Thoracic aorta (tissue), 2 donors: ENCODE measurements at regions not wholly inside any gene's neighbourhood (a gene's known extent, or its start where the extent isn't known, plus 50 kb on each side); places are given as distances from the start of the nearest gene placed in this dataset.

Experiments used
- ATAC-seq: fragments of 150-250 bp; one replicate; pipeline ENCODE4 v1.8.0; 2017; ENCODE audit warnings: low read depth; ENCODE audit not compliant: insufficient number of reproducible peaks, low FRiP score
- DNase-seq: peaks from one replicate; pipeline ENCODE4 v3.0.0-alpha.2; 2020; ENCODE audit warnings: low spot score
- H3K27ac ChIP-seq, 2 donors: fragments of 200-600 bp; sonication (generic); 1 replicate in 1 of 2; 2 replicates in 1 of 2; pipeline ENCODE4 v1.5.1; 2016; ENCODE audit warnings: mild to moderate bottlenecking in 2 of 2, moderate library complexity in 2 of 2
- H3K27me3 ChIP-seq: fragments of 200-600 bp; sonication (generic); replicated peaks from 2 replicates; pipeline ENCODE4 v1.6.0; 2016; ENCODE audit warnings: mild to moderate bottlenecking; ENCODE audit not compliant: insufficient read depth
- H3K36me3 ChIP-seq: fragments of 200-600 bp; sonication (generic); one replicate; pipeline ENCODE4 v1.5.1; 2016
- H3K4me1 ChIP-seq, 2 donors: fragments of 200-600 bp; sonication (generic); 1 replicate in 1 of 2; 2 replicates in 1 of 2; pipeline versions ENCODE4 v1.5.1 to v1.6.0; 2016; ENCODE audit warnings: low read depth in 2 of 2, mild to moderate bottlenecking in 1 of 2; ENCODE audit not compliant: control insufficient read depth in 1 of 2
- H3K4me3 ChIP-seq: fragments of 200-600 bp; sonication (generic); 2 replicates; pipeline ENCODE4 v1.5.1; 2016; ENCODE audit warnings: mild to moderate bottlenecking
- H3K9me3 ChIP-seq: fragments of 200-600 bp; sonication (generic); 2 replicates; pipeline ENCODE4 v1.5.1; 2016
- TF ChIP-seq, protein P1 (sequence below): fragments of 200-600 bp; sonication (generic); IDR thresholded peaks from one replicate; pipeline ENCODE4 v1.5.1; 2019; ENCODE audit warnings: antibody characterized with exemption

DNA sequence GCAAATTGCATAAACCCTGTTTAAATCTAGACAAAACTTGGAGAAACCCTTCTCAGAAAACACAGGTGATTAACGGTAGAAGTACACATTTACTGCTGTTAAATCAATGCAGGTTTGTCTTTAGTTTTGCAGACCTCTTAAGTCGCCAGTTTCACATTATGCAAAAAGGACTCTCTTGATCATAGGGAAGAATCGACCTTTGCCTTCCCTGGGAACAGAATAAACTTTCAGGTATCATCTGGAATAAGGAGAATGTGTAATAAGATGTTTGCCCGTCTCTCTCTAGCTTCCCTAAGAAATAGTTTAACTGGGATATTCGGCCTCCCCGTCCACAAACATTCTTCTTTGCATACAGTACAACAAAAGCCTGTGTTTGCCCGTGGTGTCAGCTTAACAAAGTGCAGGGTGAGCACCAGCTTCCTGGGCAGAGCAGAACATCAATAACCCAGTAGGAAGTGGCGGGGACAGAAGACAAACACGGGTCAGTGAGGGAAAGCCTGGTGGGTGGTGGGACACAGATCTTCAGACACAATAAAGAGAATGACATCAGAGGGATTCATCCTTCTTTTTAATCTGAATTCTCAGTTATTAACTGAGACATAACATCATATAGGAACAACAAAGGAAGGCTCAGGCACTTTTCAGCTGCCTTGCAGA is 1077.7 kb upstream of the SLC10A2 start:
- H3K36me3 ChIP-seq = no peaks in the 10 kb centered on the region
- H3K27ac ChIP-seq = no peak overlapping the region
- H3K4me1 ChIP-seq = no peaks in the 10 kb centered on the region
- DNase-seq = no peak
- no peaks in the 10 kb centered on the region for H3K27me3 ChIP-seq
- no peaks in the 10 kb centered on the region for H3K9me3 ChIP-seq
- TF ChIP-seq, protein P1, sequence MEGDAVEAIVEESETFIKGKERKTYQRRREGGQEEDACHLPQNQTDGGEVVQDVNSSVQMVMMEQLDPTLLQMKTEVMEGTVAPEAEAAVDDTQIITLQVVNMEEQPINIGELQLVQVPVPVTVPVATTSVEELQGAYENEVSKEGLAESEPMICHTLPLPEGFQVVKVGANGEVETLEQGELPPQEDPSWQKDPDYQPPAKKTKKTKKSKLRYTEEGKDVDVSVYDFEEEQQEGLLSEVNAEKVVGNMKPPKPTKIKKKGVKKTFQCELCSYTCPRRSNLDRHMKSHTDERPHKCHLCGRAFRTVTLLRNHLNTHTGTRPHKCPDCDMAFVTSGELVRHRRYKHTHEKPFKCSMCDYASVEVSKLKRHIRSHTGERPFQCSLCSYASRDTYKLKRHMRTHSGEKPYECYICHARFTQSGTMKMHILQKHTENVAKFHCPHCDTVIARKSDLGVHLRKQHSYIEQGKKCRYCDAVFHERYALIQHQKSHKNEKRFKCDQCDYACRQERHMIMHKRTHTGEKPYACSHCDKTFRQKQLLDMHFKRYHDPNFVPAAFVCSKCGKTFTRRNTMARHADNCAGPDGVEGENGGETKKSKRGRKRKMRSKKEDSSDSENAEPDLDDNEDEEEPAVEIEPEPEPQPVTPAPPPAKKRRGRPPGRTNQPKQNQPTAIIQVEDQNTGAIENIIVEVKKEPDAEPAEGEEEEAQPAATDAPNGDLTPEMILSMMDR = no peak
- H3K4me3 ChIP-seq = no peak overlapping the region
- ATAC-seq = no peak

DNA sequence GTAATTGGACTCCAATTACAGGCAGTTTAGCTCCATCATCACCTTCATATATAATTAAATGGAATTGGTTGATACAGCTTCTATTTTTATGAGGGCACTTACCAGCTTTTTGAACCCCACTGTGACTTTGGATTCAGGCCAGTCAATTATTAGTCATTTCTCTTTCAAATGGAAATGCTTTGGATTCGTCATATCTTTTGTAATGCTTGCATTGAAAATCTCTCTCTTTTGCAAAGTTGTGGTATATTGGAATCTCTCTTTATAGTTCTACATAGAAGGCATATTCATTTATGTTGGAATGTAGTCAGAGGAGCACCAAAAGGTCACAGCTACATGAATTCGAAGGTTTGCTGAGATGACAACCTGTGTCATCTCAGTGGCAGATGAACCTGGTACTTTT is 1074.3 kb upstream of the SLC10A2 start:
- H3K4me1 ChIP-seq = no peaks in the 10 kb centered on the region
- DNase-seq (no peak), ATAC-seq (no peak)
- no peaks in the 10 kb centered on the region for H3K36me3 ChIP-seq
- H3K27me3 ChIP-seq = no peaks in the 10 kb centered on the region
- H3K4me3 ChIP-seq = no peak overlapping the region
- TF ChIP-seq, protein P1 = no peak
- H3K27ac ChIP-seq = no peak overlapping the region
- no peaks in the 10 kb centered on the region for H3K9me3 ChIP-seq

DNA sequence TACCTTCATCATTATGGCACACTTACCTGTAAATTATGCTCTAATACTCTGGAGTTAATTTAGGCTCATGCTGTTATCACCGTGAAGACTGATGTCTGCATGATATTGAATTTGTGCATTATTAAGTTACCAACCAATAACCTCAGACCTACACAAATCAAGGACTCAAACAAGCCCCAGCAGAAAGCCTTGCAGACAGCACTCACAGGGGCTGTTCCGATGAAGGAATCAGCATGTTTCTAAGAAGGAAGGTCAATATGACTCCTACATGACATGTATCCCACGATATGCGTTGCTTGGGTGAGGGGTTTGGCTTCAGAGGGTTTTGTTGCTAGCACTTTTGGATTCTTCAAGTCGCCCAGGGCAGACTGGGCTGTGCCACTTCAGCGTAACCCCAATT is 1071.2 kb upstream of the SLC10A2 start:
- Histone ChIP-seq H3K27ac (no peak overlapping the region), H3K36me3 (no peaks in the 10 kb centered on the region), H3K27me3 (no peaks in the 10 kb centered on the region), H3K4me3 (no peak overlapping the region), H3K9me3 (no peaks in the 10 kb centered on the region), H3K4me1 (no peaks in the 10 kb centered on the region)
- ATAC-seq (no peak), DNase-seq (no peak)
- TF ChIP-seq, protein P1 = no peak

DNA sequence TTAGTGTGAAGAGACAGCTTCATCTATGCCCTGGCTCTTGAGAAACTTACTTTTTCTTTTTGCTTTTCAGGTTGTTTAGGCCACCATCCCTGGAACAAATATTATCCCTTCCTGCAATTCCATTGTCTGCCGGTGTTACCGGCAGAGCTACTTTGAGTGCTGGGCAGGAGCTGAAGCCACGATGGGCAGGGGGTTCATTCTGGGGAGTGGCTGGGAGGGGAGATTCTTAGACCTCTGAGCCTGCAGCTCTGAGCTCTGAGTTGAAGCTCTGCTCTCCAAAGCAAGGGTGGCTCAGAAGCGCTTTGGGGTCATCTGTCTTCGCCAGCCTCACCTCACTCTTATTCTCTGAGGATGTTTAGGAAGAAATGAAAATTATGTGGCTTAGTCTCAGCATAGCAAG is 1066.6 kb upstream of the SLC10A2 start:
- Histone ChIP-seq H3K4me3 (no peak overlapping the region), H3K9me3 (no peaks in the 10 kb centered on the region), H3K27ac (no peak overlapping the region), H3K36me3 (no peaks in the 10 kb centered on the region), H3K4me1 (no peaks in the 10 kb centered on the region), H3K27me3 (no peaks in the 10 kb centered on the region)
- no peak for DNase-seq
- no peak for ATAC-seq
- TF ChIP-seq, protein P1 = no peak

DNA sequence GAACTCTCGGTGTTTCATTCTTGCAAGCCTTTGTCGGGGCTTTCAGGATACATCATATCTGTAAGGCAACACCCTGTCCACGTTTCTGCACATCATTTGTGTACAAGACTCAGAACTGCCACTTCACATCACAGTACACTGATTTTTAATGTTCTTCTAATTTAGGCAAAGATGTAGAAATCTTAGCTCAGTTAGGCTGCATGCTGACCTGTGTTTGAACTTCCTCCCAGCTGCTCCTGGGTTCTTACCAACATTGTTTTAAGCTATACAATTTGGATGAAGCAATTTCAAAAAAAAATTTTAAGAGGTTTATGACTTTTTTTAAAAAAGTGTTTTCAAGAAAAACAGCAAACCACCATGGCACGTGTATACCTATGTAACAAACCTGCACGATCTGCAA is 1047.9 kb upstream of the SLC10A2 start:
- H3K9me3 ChIP-seq = no peaks in the 10 kb centered on the region
- H3K27me3 ChIP-seq = no peaks in the 10 kb centered on the region
- H3K4me3 ChIP-seq = no peak overlapping the region
- DNase-seq (no peak), ATAC-seq (no peak)
- no peaks in the 10 kb centered on the region for H3K36me3 ChIP-seq
- TF ChIP-seq, protein P1 = no peak
- no peaks in the 10 kb centered on the region for H3K4me1 ChIP-seq
- H3K27ac ChIP-seq = no peak overlapping the region
